Astrocyte (in vitro differentiated cells and primary cell): ENCODE measurements at regions not wholly inside any gene's neighbourhood (a gene's known extent, or its start where the extent isn't known, plus 50 kb on each side); places are given as distances from the start of the nearest gene placed in this dataset.

Experiments
- DNase-seq: peaks from one replicate; pipeline ENCODE4 v3.0.0-alpha.2; 2010; ENCODE audit warnings: low read depth
- FAIRE-seq: peaks from 2 replicates; lab custom pipeline; 2011; peaks lifted over from hg19 to GRCh38; lab: Jason Lieb, UNC
- H2AFZ ChIP-seq: 2 replicates; pipeline ENCODE4 v1.6.0; 2012; ENCODE audit warnings: low read depth, low read length, inconsistent platforms
- H3K27ac ChIP-seq: 2 replicates; pipeline ENCODE4 v1.5.1; 2011; ENCODE audit warnings: low read depth, low read length, inconsistent platforms
- H3K27me3 ChIP-seq: 2 replicates; pipeline ENCODE4 v1.6.0; 2011; ENCODE audit warnings: low read length, inconsistent platforms; ENCODE audit not compliant: insufficient read depth
- H3K36me3 ChIP-seq: 2 replicates; pipeline ENCODE4 v1.5.1; 2011; ENCODE audit warnings: low read length, inconsistent platforms; ENCODE audit not compliant: insufficient read depth
- H3K4me1 ChIP-seq: 2 replicates; pipeline ENCODE4 v1.5.1; 2011; ENCODE audit warnings: low read length, inconsistent platforms; ENCODE audit not compliant: insufficient read depth
- H3K4me2 ChIP-seq: 2 replicates; pipeline ENCODE4 v1.6.0; 2012; ENCODE audit warnings: low read length, inconsistent platforms
- H3K4me3 ChIP-seq: 2 replicates; pipeline ENCODE4 v1.5.1; 2011; ENCODE audit warnings: low read depth, mild to moderate bottlenecking, low read length, inconsistent platforms; ENCODE audit not compliant: insufficient read depth
- H3K79me2 ChIP-seq: 2 replicates; pipeline ENCODE4 v1.6.0; 2012; ENCODE audit warnings: mild to moderate bottlenecking, low read length, inconsistent platforms; ENCODE audit not compliant: insufficient read depth
- H3K9ac ChIP-seq: 2 replicates; pipeline ENCODE4 v1.6.0; 2012; ENCODE audit warnings: mild to moderate bottlenecking, low read length, inconsistent platforms
- H3K9me3 ChIP-seq: 2 replicates; pipeline ENCODE4 v1.5.1; 2012; ENCODE audit warnings: low read depth, mild to moderate bottlenecking, low read length, inconsistent platforms; ENCODE audit not compliant: insufficient read depth
- H4K20me1 ChIP-seq: 2 replicates; pipeline ENCODE4 v1.6.0; 2012; ENCODE audit warnings: low read length, inconsistent platforms; ENCODE audit not compliant: insufficient read depth
- H3K27ac Mint-ChIP-seq: one replicate; pipeline ENCODE4 v1.8.0; 2021; ENCODE audit warnings: mild to moderate bottlenecking, mixed read lengths; ENCODE audit not compliant: unreplicated experiment
- H3K27me3 Mint-ChIP-seq: one replicate; pipeline ENCODE4 v1.8.0; 2021; ENCODE audit warnings: low read depth, mixed read lengths; ENCODE audit not compliant: unreplicated experiment
- H3K36me3 Mint-ChIP-seq: one replicate; pipeline ENCODE4 v1.8.0; 2021; ENCODE audit warnings: low read depth, mixed read lengths; ENCODE audit not compliant: unreplicated experiment
- H3K4me1 Mint-ChIP-seq: one replicate; pipeline ENCODE4 v1.8.0; 2021; ENCODE audit warnings: low read depth, mixed read lengths; ENCODE audit not compliant: unreplicated experiment
- H3K4me3 Mint-ChIP-seq: one replicate; pipeline ENCODE4 v1.8.0; 2021; ENCODE audit warnings: mild to moderate bottlenecking, moderate library complexity, mixed read lengths; ENCODE audit not compliant: unreplicated experiment
- H3K9me3 Mint-ChIP-seq: one replicate; pipeline ENCODE4 v1.8.0; 2021; ENCODE audit warnings: mild to moderate bottlenecking, mixed read lengths; ENCODE audit not compliant: unreplicated experiment
- EZH2 ChIP-seq: IDR thresholded peaks from 2 replicates; pipeline ENCODE4 v1.6.1; 2012; ENCODE audit warnings: mild to moderate bottlenecking, low read length, inconsistent platforms; ENCODE audit not compliant: insufficient read depth
- TF ChIP-seq, protein P1 (sequence below): IDR thresholded peaks from 2 replicates; pipeline ENCODE4 v1.5.1; 2011; ENCODE audit warnings: low read depth, mild to moderate bottlenecking, inconsistent platforms, low read length, moderate library complexity; ENCODE audit not compliant: insufficient read depth

DNA sequence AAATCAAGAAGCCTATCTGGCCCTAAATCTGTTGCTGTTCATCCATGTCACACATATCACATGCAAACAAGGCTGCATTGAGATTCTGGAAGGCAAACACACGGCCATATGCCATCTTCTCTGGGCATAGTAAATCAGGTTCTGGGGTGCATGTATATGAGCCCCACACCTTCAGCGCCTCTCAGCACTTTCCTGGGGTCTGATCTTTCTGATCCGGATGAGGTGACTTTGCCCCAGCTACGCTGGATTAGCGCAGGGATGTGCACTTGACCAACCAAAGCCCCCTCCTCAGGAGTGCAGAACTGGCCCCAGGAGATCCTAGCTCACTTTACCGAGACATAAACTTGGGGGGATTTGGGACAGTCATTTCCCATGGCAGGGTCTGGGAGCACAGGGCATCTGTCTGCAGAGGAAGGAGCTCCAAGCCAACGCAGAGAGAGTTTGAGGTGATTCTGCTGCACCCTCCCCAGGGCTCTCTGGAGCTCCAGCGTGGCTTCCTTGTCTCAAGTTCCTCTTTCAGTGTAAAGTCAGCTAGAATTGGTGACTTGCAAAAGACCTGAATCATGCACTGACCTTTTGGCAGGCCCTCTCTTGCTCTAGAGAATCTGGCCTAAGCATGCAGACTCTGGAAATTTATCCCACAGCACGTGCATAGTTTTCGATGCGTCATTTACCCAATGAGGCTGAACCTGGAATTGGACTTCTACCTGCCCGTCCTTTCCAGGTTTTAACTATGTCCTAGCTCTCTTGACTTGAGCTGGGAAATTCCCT is 63.5 kb upstream of the KLF13 start:
- no peak for FAIRE-seq
- DNase-seq = peak; percentile 6
- Histone ChIP-seq H3K27ac (no peak overlapping the region), H3K9me3 (no peaks in the 10 kb centered on the region), H3K4me3 (no peak overlapping the region), H3K36me3 (no peaks in the 10 kb centered on the region), H3K4me2 (no peak overlapping the region), H4K20me1 (no peaks in the 10 kb centered on the region), H3K79me2 (no peaks in the 10 kb centered on the region), H3K27me3 (no peaks in the 10 kb centered on the region), H3K9ac (no peak overlapping the region), H3K4me1 (peaks cover 3% of the 10 kb centered on the region), H2AFZ (no peak overlapping the region)
- no peaks in the 10 kb centered on the region for H3K36me3 Mint-ChIP-seq
- H3K9me3 Mint-ChIP-seq = no peaks in the 10 kb centered on the region
- peaks cover 38% of the 10 kb centered on the region for H3K27me3 Mint-ChIP-seq
- H3K27ac Mint-ChIP-seq = no peak overlapping the region
- TF ChIP-seq EZH2 = no peak
- TF ChIP-seq, protein P1, sequence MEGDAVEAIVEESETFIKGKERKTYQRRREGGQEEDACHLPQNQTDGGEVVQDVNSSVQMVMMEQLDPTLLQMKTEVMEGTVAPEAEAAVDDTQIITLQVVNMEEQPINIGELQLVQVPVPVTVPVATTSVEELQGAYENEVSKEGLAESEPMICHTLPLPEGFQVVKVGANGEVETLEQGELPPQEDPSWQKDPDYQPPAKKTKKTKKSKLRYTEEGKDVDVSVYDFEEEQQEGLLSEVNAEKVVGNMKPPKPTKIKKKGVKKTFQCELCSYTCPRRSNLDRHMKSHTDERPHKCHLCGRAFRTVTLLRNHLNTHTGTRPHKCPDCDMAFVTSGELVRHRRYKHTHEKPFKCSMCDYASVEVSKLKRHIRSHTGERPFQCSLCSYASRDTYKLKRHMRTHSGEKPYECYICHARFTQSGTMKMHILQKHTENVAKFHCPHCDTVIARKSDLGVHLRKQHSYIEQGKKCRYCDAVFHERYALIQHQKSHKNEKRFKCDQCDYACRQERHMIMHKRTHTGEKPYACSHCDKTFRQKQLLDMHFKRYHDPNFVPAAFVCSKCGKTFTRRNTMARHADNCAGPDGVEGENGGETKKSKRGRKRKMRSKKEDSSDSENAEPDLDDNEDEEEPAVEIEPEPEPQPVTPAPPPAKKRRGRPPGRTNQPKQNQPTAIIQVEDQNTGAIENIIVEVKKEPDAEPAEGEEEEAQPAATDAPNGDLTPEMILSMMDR = no peak
- H3K4me3 Mint-ChIP-seq = no peak overlapping the region
- H3K4me1 Mint-ChIP-seq = no peaks in the 10 kb centered on the region

DNA sequence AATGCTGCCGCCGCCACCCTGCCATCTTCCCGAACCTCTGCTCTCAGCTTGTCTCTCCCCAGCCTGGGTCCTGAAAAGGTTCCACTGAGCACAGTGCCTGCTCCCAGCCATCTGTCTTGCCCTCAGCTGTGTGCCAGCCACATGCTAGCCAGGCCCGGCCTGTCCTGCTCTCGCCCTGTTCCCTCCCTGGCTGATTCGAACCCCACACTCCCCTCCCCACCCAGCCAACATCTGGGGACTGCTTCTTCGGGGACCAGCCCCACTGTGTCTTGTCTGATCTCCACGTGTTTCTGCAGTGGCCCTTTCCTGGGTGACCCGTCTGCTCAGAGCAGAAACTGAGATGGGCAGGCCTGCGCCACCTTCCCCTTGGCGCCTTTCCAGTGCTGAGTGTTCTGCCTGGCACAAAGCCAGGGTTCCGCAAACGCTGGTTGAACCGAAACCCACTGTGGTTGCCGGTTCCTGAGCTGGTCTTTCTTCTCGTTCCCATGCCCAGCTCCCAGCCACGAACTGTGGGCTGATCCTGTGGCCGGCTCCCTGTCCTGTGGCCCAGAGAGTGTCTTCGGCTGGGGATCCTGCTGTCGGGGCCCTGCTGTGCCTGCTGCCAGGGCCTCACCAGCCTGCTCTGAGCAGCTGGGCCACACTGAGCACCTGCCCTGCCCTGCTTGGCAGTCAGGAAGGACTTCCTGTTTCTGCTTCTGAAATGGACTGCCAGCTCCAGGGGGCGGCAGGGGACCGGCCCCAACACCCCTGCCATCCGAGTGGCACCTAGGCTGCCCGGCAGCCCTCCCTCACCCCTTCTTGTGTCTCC is 62.7 kb upstream of the KLF13 start:
- no peak overlapping the region for H3K27ac Mint-ChIP-seq
- FAIRE-seq = no peak
- H3K36me3 Mint-ChIP-seq = no peaks in the 10 kb centered on the region
- H3K9ac ChIP-seq = no peak overlapping the region
- H3K4me3 ChIP-seq = no peak overlapping the region
- H3K36me3 ChIP-seq = no peaks in the 10 kb centered on the region
- H3K79me2 ChIP-seq = no peaks in the 10 kb centered on the region
- no peaks in the 10 kb centered on the region for H4K20me1 ChIP-seq
- H3K9me3 ChIP-seq = no peaks in the 10 kb centered on the region
- no peak overlapping the region for H3K27ac ChIP-seq
- H3K4me1 Mint-ChIP-seq = no peaks in the 10 kb centered on the region
- no peaks in the 10 kb centered on the region for H3K27me3 ChIP-seq
- peaks cover 3% of the 10 kb centered on the region for H3K4me1 ChIP-seq
- H2AFZ ChIP-seq = peak overlapping the region; percentile 63
- no peak overlapping the region for H3K4me3 Mint-ChIP-seq
- TF ChIP-seq, protein P1 = no peak
- TF ChIP-seq EZH2 = no peak
- no peak for DNase-seq
- H3K9me3 Mint-ChIP-seq = no peaks in the 10 kb centered on the region
- peaks cover 42% of the 10 kb centered on the region for H3K27me3 Mint-ChIP-seq
- peak overlapping the region; percentile 26 for H3K4me2 ChIP-seq
